MM.1S (cell line): ENCODE measurements at regions not wholly inside any gene's neighbourhood (a gene's known extent, or its start where the extent isn't known, plus 50 kb on each side); places are given as distances from the start of the nearest gene placed in this dataset.

Experiments used
- DNase-seq: peaks from one replicate; pipeline ENCODE4 v3.0.0-alpha.2; 2015
- H2AFZ ChIP-seq: fragments of 300-600 bp; sonication (generic); 2 replicates; pipeline ENCODE4 v1.6.0; 2016; ENCODE audit warnings: antibody characterized with exemption, low read length
- H3F3A ChIP-seq: fragments of 300-600 bp; sonication (generic); 2 replicates; pipeline ENCODE4 v1.6.1; 2016; ENCODE audit warnings: mild to moderate bottlenecking, antibody characterized with exemption, low read length, moderate library complexity, mixed read lengths; ENCODE audit not compliant: insufficient read depth
- H3K27ac ChIP-seq: fragments of 300-600 bp; sonication (generic); 2 replicates; pipeline ENCODE4 v1.5.1; 2016; ENCODE audit warnings: mild to moderate bottlenecking, low read length
- H3K27me3 ChIP-seq: fragments of 300-600 bp; sonication (generic); replicated peaks from 2 replicates; pipeline ENCODE4 v1.6.0; 2016; ENCODE audit warnings: low read length; ENCODE audit not compliant: insufficient read depth
- H3K36me3 ChIP-seq: fragments of 300-600 bp; sonication (generic); replicated peaks from 2 replicates; pipeline ENCODE4 v1.6.1; 2016; ENCODE audit warnings: mild to moderate bottlenecking, low read length, mixed read lengths; ENCODE audit not compliant: insufficient read depth
- H3K4me1 ChIP-seq: fragments of 300-600 bp; sonication (generic); 2 replicates; pipeline ENCODE4 v1.6.1; 2016; ENCODE audit warnings: low read length, mixed read lengths
- H3K4me2 ChIP-seq: fragments of 300-600 bp; sonication (generic); 2 replicates; pipeline ENCODE4 v1.6.0; 2016; ENCODE audit warnings: low read depth, low read length
- H3K4me3 ChIP-seq: fragments of 300-600 bp; sonication (generic); 2 replicates; pipeline ENCODE4 v1.5.1; 2016; ENCODE audit warnings: low read length, mixed read lengths
- H3K79me2 ChIP-seq: fragments of 300-600 bp; sonication (generic); 2 replicates; pipeline ENCODE4 v1.6.1; 2016; ENCODE audit warnings: mixed run types, low read length, mixed read lengths
- H3K9ac ChIP-seq: fragments of 300-600 bp; sonication (generic); 2 replicates; pipeline ENCODE4 v1.6.1; 2016; ENCODE audit warnings: low read length, mixed read lengths
- H3K9me2 ChIP-seq: fragments of 300-600 bp; sonication (generic); replicated peaks from 2 replicates; pipeline ENCODE4 v1.6.1; 2016; ENCODE audit warnings: mild to moderate bottlenecking, low read length, mixed read lengths; ENCODE audit not compliant: insufficient read depth
- H3K9me3 ChIP-seq: fragments of 300-600 bp; sonication (generic); replicated peaks from 2 replicates; pipeline ENCODE4 v1.6.1; 2016; ENCODE audit warnings: mild to moderate bottlenecking, low read length, mixed read lengths; ENCODE audit not compliant: insufficient read depth
- H4K20me1 ChIP-seq: fragments of 300-600 bp; sonication (generic); 2 replicates; pipeline ENCODE4 v1.6.1; 2016; ENCODE audit warnings: mild to moderate bottlenecking, low read length, moderate library complexity, mixed read lengths; ENCODE audit not compliant: insufficient read depth
- CTCF ChIP-seq: fragments of 300-600 bp; sonication (generic); IDR thresholded peaks from 2 replicates; pipeline ENCODE4 v1.5.1; 2016; ENCODE audit warnings: antibody characterized with exemption, low read length, mixed read lengths
- EZH2 ChIP-seq: fragments of 300-600 bp; sonication (generic); optimal IDR thresholded peaks from 2 replicates; pipeline ENCODE3; 2017; ENCODE audit warnings: low read depth, mild to moderate bottlenecking, antibody characterized with exemption, low read length, mixed read lengths
- EZH2phosphoT487 ChIP-seq: fragments of 300-600 bp; sonication (generic); IDR thresholded peaks from 2 replicates; pipeline ENCODE4 v1.6.1; 2018; ENCODE audit warnings: antibody characterized with exemption, low read length

GRCh38 chr16:80330150-80330549 lies 210.6 kb upstream of the DYNLRB2 start:
- no peak overlapping the region for H3K4me3 ChIP-seq
- no peak for TF ChIP-seq CTCF
- TF ChIP-seq EZH2phosphoT487: no peak
- no peak for TF ChIP-seq EZH2
- no peaks in the 10 kb centered on the region for H3K36me3 ChIP-seq
- H2AFZ ChIP-seq: no peak overlapping the region
- no peaks in the 10 kb centered on the region for H3K79me2 ChIP-seq
- no peak overlapping the region for H3K4me2 ChIP-seq
- H3K9me2 ChIP-seq: no peaks in the 10 kb centered on the region
- no peaks in the 10 kb centered on the region for H4K20me1 ChIP-seq
- H3K27me3 ChIP-seq: no peaks in the 10 kb centered on the region
- H3K4me1 ChIP-seq: no peaks in the 10 kb centered on the region
- H3F3A ChIP-seq: no peaks in the 10 kb centered on the region
- no peak overlapping the region for H3K9ac ChIP-seq
- no peaks in the 10 kb centered on the region for H3K9me3 ChIP-seq
- no peak overlapping the region for H3K27ac ChIP-seq
- no peak for DNase-seq

GRCh38 chr16:80327740-80328139 lies 213.1 kb upstream of the DYNLRB2 start:
- no peak for DNase-seq
- H3K4me1 ChIP-seq: no peaks in the 10 kb centered on the region
- no peaks in the 10 kb centered on the region for H3K9me3 ChIP-seq
- TF ChIP-seq EZH2phosphoT487: no peak
- TF ChIP-seq EZH2: no peak
- no peak for TF ChIP-seq CTCF
- no peaks in the 10 kb centered on the region for H4K20me1 ChIP-seq
- H3K27ac ChIP-seq: no peak overlapping the region
- H3K9ac ChIP-seq: no peak overlapping the region
- no peaks in the 10 kb centered on the region for H3K36me3 ChIP-seq
- H3K4me2 ChIP-seq: no peak overlapping the region
- no peaks in the 10 kb centered on the region for H3K27me3 ChIP-seq
- H3K79me2 ChIP-seq: no peaks in the 10 kb centered on the region
- H3K4me3 ChIP-seq: no peak overlapping the region
- H3F3A ChIP-seq: no peaks in the 10 kb centered on the region
- H2AFZ ChIP-seq: no peak overlapping the region
- H3K9me2 ChIP-seq: no peaks in the 10 kb centered on the region

- no peak for DNase-seq
- TF ChIP-seq EZH2 (no peak), CTCF (no peak), EZH2phosphoT487 (no peak)
- Histone ChIP-seq H3K27ac (no peak overlapping the region), H3K4me2 (no peak overlapping the region), H4K20me1 (no peaks in the 10 kb centered on the region), H2AFZ (no peak overlapping the region), H3K9me3 (no peaks in the 10 kb centered on the region), H3K36me3 (no peaks in the 10 kb centered on the region), H3K4me1 (no peaks in the 10 kb centered on the region), H3K9me2 (no peaks in the 10 kb centered on the region), H3F3A (no peaks in the 10 kb centered on the region), H3K4me3 (no peak overlapping the region), H3K27me3 (no peaks in the 10 kb centered on the region), H3K9ac (no peak overlapping the region), H3K79me2 (no peaks in the 10 kb centered on the region)
Measured at GRCh38 chr16:80324371-80324770, 216.4 kb upstream of the DYNLRB2 start.
